GM21360 (cell line): ENCODE measurements at regions not wholly inside any gene's neighbourhood (a gene's known extent, or its start where the extent isn't known, plus 50 kb on each side); places are given as distances from the start of the nearest gene placed in this dataset.

Experiments
- ATAC-seq: cut with Tn5 transposase; IDR thresholded peaks from one replicate; pipeline ENCODE4 v1.9.1; 2021; ENCODE audit warnings: mild to moderate bottlenecking, moderate library complexity; ENCODE audit not compliant: unreplicated experiment

DNA sequence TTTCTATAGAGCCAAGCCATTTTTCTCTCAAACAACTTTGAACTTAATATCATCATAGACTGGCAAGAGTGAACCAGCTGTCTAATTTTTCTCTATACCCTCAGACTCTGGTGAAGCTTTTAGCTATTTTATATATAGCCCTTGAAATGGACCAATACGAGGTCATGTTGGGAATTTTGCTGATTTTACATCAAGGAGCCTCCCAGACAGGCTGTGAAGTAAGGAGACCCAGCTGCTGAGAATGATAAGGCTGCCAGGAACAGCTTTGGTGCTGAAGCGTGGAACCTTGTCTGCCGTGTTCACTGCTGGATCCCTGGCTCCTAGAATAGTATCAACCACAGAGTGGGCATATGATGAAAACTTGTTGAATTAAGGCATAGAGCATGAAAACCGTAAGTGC, 326.2 kb upstream of the NAV3 start:
- ATAC-seq, result no peak

DNA sequence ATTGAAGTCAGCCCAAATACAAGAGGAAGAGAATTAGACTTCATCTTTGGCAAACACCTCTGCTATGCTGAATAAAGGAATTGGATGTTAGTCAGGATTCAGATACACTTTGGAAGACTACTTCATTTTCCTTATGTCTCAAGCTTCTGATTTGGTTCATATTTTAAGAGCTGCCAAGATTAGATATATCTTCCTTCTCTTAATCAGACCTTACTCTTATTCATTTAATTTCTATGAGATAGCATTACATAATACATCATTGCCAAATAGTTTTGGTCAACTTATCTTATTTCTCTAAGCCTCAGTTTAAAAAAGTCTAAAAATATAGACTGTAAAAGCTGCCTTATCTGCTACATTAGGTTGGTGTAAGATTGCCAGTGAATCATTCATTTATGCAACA, 330.6 kb upstream of the NAV3 start:
- no peak for ATAC-seq

- no peak for ATAC-seq
Measured at GRCh38 chr12:77497647-77498046, 333.0 kb upstream of the NAV3 start.

GRCh38 chr12:77496714-77497113, 334.0 kb upstream of the NAV3 start:
- no peak for ATAC-seq

- no peak for ATAC-seq
Measured at GRCh38 chr12:77494296-77494695, 336.4 kb upstream of the NAV3 start.

DNA sequence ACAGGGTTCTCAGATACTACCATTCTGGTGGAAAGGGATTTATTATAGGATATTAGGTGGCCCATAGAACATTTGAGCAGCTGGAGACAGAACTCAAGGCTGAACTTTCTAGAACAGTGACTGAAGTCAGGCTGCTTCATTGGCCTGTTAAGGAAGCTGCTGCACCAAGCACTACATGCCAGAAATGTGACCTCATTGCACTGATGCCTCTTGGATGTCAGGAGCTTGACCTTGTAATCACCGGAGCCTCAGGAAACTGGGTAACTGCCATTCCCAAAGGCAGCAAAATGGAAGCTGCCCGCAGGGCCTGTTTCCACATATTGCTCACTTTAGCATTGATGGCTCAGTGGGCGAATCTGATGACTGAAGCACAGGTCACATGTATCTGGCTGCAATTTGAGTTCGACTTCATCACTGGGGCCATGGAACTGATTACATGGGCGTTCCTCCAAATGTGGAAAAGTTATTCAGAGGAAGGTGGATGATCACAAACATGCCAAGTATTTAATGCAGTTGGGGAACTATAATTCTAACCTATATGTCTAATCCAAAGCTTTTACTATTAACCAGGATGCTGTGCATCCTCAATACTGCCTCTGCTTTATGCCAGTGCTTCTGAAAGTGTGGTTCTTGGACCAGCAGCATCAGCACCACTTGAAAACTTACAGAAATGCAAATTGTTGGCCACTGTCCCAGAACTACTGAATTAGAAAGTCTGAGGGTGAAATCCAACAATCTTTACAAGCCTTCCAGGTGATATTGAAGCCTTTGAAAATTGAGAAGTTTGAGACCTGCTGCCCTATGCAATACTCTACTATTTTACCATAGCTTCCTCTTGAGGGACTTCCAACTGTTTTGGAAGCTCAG, 337.2 kb upstream of the NAV3 start:
- no peak for ATAC-seq

- no peak for ATAC-seq
Measured at GRCh38 chr12:77492536-77492935, 338.2 kb upstream of the NAV3 start.

- no peak for ATAC-seq
Measured at GRCh38 chr12:77489331-77489970, 341.2 kb upstream of the NAV3 start.

DNA sequence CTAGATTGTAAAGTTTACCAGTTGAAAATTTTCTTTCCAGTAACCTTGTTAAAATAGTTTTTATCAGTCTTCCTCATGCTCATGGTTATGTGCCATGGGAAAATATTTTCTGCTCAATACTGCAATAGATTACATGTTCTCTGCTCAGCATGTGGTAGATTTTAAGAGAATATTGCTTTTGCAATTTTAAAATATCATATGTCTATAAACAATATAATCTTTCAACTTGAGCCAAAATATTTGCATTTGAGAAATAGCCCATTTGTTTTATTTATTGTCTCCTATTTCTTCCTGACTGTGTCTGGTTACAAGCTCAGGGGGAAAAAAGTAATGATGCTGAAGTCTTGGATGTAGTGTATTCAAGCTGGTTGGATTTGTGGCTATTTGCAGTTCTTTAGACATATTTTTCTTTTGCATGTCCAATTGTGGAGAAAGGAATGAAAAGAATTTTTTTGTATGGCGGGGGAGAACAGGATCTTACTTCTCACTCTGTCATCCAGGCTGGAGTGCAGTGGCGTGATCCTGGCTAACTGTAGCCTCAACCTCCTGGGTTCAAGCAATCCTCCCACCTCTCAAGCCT, 342.6 kb upstream of the NAV3 start:
- ATAC-seq, result no peak

DNA sequence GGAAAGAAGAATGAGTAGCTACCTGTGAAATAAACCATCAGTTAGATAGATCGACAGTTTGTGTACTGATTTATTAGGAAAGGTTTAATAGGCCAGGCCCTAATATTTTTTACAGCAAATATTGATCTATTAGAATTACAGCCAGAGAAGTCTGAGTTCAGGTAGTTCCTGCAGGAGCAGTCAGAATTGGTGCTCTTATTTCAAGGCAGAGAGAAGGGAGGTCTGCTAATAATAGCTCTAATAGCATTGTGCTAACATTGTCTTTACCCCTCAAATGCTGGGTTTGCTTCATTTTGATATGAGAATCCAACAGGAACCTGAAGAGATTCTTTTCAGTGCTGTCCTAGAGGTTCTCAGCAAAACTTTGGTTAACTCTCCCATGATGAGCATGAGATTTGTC, 343.8 kb upstream of the NAV3 start:
- ATAC-seq, result no peak

DNA sequence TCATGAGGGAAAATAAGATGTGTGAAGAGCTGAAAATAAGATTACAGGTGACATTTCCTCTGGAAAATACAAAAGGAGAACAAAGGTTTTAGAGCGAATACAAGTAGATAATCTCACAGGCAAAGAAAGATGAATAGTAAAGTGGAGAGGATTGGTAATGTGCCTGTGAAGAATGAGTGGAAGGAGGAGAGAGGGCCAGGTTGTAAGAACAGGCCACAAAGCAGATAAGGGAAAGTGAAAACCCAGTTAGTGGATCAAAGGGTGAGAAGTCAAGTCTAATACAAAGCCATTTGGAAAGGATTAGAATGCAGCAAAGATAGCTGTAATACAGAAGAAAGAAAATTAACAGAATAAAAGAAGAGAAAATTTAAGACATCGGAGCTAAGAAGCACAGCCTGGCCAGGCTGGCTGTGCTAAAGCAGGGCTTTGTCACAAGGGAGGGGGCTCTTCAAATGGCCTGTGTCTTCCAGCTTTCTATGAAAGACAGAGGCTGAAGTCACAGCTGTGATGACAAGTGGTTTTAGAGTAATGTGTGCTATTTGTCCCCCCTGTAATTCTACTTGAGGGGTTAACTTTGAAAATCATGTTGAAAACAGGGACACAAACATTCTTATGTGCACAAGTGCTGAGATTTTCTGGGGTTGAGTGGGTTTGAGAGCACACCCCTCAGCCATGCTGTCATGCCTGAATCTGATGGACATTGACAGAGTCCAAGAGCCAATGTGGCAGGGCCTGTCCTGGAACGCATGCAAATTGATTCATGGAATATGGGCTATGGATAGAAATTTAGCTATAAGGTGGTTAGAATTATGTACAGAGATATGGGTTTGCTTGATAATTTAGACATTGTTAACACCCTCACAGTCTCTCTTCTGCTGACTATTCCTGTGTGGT, 344.5 kb upstream of the NAV3 start:
- no peak for ATAC-seq

GRCh38 chr12:77481687-77482086, 349.0 kb upstream of the NAV3 start:
- ATAC-seq, result no peak

DNA sequence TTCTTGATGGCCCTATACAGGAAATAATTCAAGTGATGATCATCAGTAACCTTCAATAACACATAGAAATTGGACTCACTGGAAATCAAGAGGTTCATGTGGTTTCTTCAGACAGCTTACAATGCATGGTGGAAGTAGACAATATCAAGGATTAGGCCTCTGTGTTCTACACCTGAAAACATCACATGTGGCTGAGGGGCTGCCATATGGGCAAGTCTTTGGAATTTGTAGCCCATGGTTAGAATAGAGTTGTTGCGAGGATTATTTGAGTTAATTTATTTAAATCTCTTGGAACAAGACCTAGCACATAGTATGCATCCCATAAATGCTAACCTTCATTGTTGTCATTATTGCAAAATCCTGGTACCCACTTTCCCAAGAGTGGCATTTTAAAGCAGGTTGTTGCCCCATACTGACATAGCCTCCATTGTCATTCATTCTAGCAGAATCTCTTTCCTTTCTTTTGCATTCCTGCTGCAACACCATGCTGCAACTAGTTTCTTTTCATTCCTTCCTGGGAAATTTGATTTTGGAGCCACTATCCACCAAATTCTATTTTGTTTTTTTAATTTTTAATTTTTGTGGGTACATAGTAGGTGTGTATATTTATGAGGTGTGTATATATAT, 352.7 kb upstream of the NAV3 start:
- ATAC-seq, result no peak

DNA sequence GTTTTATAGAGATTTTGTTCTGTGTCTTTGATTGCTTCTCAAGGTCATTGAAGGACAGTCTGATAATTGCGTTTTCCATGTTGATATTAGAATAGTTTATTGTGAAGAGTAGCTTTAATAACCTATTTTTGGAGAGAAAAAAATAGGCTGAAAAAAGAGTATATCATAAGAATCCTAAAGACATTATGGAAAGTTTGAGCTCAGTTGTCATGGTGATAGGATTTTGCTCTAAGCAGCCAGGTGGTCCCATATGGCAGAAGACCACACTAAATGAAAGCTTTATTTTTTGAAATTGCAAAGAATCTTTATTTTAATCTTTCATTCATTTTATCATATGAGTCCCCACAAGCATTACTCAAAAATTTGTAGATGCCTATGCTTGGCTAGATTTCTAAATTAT, 358.9 kb upstream of the NAV3 start:
- no peak for ATAC-seq

DNA sequence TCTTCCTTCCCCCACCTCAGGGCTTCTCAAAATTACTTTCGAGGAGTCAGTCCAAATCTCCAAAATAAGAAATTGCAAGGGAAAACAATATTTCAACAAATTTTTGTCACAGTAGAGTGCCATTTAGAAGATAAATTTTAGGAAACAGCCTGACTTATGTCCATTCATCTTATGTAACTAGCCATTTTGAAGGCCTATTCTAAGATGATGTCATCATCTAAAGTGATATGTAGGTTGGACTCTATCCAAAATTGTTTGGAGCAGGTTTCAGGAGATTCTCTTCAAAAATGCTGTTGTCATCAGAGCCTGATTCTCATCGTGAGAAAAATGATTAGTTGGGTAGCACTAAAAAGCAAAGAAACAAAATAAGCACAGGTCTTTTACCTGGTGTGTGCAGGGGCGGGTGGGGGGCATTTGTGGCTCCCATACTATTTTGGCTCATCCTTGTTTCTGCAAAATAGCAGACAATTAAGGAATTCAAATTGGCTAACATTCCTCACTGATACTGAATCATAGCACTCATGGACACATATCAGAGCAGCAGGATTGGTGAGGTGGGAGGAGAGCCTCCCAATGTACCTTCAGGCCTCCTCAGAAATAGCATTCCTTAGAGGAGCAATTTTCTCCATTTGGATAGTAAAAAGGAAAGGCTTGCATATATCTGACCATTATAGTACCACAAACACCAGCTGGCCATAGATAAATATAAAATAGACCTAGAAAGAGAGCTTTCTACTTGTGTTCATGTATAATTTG, 360.9 kb upstream of the NAV3 start:
- ATAC-seq, result no peak

- ATAC-seq, result no peak
Measured at GRCh38 chr12:77442633-77443032, 377.3 kb upstream of the E2F7 start.

DNA sequence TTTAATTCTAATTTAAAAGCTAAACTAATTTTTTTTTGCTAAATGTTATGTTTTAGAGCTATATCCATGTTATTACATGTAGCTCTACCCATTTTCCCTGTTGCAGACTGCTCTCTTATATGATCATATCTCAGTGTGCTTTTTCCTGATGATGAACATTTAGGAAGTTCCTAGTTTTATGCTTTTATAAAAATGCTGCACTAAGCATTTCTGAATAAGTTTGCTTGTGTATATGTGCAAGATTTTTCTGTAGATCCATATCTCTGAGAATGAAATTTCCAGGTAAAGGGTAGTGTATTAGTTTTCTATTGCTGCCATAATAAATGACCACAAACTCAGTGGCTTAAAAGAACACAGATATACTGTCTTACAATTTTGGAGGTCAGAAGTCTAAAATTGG, 374.4 kb upstream of the E2F7 start:
- no peak for ATAC-seq

DNA sequence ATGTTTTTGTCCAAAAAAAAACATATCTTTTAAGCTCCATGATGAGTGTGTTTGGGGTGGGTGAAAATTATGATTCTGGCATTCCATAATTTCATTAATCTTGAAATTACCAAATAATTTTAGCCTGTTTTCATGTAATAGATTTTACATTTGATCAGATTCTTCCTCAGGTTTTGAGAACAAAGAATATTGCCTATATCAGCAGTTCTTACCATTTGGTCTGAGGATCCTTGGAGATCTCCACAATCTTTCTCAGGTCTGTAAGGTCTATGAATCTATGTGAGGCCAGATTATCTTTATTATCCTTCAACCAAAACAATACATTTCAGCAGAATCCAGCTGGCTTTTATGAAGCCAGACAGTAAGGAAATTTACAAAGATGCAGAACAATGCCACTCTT, 373.3 kb upstream of the E2F7 start:
- ATAC-seq, result no peak

- no peak for ATAC-seq
Measured at GRCh38 chr12:77437206-77437605, 371.8 kb upstream of the E2F7 start.
